Skeletal muscle tissue (tissue), 3 donors: ENCODE measurements at regions not wholly inside any gene's neighbourhood (a gene's known extent, or its start where the extent isn't known, plus 50 kb on each side); places are given as distances from the start of the nearest gene placed in this dataset.
A peak's percentile ranks its signal among the peaks of the same experiment; 100 is the strongest.

Experiments
- H3K27ac ChIP-seq: one replicate; pipeline ENCODE4 v1.7.0; 2013; ENCODE audit warnings: mild to moderate bottlenecking, low read depth, low read length, inconsistent platforms
- H3K27me3 ChIP-seq, 3 donors: one replicate each; pipeline ENCODE4 v1.7.0; 2013; ENCODE audit warnings: low read length in 3 of 3; ENCODE audit not compliant: control insufficient read depth in 3 of 3, insufficient read depth in 3 of 3
- H3K36me3 ChIP-seq, 3 donors: one replicate each; pipeline ENCODE4 v1.7.0; 2013; ENCODE audit warnings: low read length in 3 of 3; ENCODE audit not compliant: control insufficient read depth in 3 of 3, insufficient read depth in 3 of 3
- H3K4me1 ChIP-seq, 3 donors: one replicate each; pipeline ENCODE4 v1.7.0; 2013; ENCODE audit warnings: low read length in 3 of 3, mild to moderate bottlenecking in 3 of 3; ENCODE audit not compliant: control insufficient read depth in 3 of 3, insufficient read depth in 3 of 3
- H3K4me3 ChIP-seq, 3 donors: one replicate each; pipeline ENCODE4 v1.7.0; 2013; ENCODE audit warnings: low read length in 3 of 3
- H3K9ac ChIP-seq, 3 donors: one replicate each; pipeline ENCODE4 v1.7.0; 2013; ENCODE audit warnings: low read length in 3 of 3, mild to moderate bottlenecking in 3 of 3, moderate library complexity in 2 of 3, low read depth in 1 of 3
- H3K9me3 ChIP-seq, 3 donors: one replicate each; pipeline ENCODE4 v1.7.0; 2013; ENCODE audit warnings: low read length in 3 of 3; ENCODE audit not compliant: control insufficient read depth in 3 of 3
- donor health status: Osteomylitis.

GRCh38 chr2:128867311-128867710 lies 548.6 kb upstream of the HS6ST1 start:
- Histone ChIP-seq H3K4me1 (no peaks in the 10 kb centered on the region), H3K9me3 (no peaks in the 10 kb centered on the region), H3K27ac (no peak overlapping the region), H3K4me3 (no peak overlapping the region), H3K9ac (no peak overlapping the region), H3K27me3 (no peaks in the 10 kb centered on the region), H3K36me3 (no peaks in the 10 kb centered on the region)

GRCh38 chr2:128867936-128868636 lies 549.4 kb upstream of the HS6ST1 start:
- no peaks in the 10 kb centered on the region for H3K36me3 ChIP-seq
- no peaks in the 10 kb centered on the region for H3K9me3 ChIP-seq
- no peaks in the 10 kb centered on the region for H3K4me1 ChIP-seq
- H3K27me3 ChIP-seq, result no peaks in the 10 kb centered on the region
- no peak overlapping the region for H3K4me3 ChIP-seq
- no peak overlapping the region for H3K9ac ChIP-seq
- H3K27ac ChIP-seq, result no peak overlapping the region

- H3K9me3 ChIP-seq, result no peaks in the 10 kb centered on the region
- no peak overlapping the region for H3K4me3 ChIP-seq
These were observed 550.3 kb upstream of the HS6ST1 start for GRCh38 chr2:128868686-128869551.

GRCh38 chr2:128874608-128875007 lies 555.9 kb upstream of the HS6ST1 start:
- Histone ChIP-seq H3K36me3 (no peaks in the 10 kb centered on the region), H3K4me3 (no peak overlapping the region), H3K27me3 (no peaks in the 10 kb centered on the region), H3K9me3 (no peaks in the 10 kb centered on the region), H3K27ac (no peak overlapping the region), H3K4me1 (no peaks in the 10 kb centered on the region), H3K9ac (no peak overlapping the region)

More at GRCh38 chr2:128868686-128869551, 550.3 kb upstream of the HS6ST1 start:
- Histone ChIP-seq H3K4me1 (no peaks in the 10 kb centered on the region), H3K27me3 (no peaks in the 10 kb centered on the region), H3K9ac (no peak overlapping the region), H3K27ac (no peak overlapping the region), H3K36me3 (no peaks in the 10 kb centered on the region)

- Histone ChIP-seq H3K4me1 (no peaks in the 10 kb centered on the region), H3K9me3 (no peaks in the 10 kb centered on the region)
These were observed 558.6 kb upstream of the HS6ST1 start for GRCh38 chr2:128876986-128877983.

GRCh38 chr2:128879161-128879560 lies 560.5 kb upstream of the HS6ST1 start:
- H3K9me3 ChIP-seq, result no peaks in the 10 kb centered on the region
- H3K4me3 ChIP-seq, result no peak overlapping the region
- no peaks in the 10 kb centered on the region for H3K36me3 ChIP-seq
- H3K27me3 ChIP-seq, result no peaks in the 10 kb centered on the region
- H3K9ac ChIP-seq, result no peak overlapping the region
- no peak overlapping the region for H3K27ac ChIP-seq
- H3K4me1 ChIP-seq, result no peaks in the 10 kb centered on the region

More at GRCh38 chr2:128876986-128877983, 558.6 kb upstream of the HS6ST1 start:
- Histone ChIP-seq H3K9ac (no peak overlapping the region), H3K27me3 (no peaks in the 10 kb centered on the region), H3K4me3 (no peak overlapping the region), H3K36me3 (no peaks in the 10 kb centered on the region), H3K27ac (no peak overlapping the region)

GRCh38 chr2:128894896-128895295 lies 576.2 kb upstream of the HS6ST1 start:
- Histone ChIP-seq H3K27ac (no peak overlapping the region), H3K4me3 (no peak overlapping the region), H3K4me1 (no peaks in the 10 kb centered on the region), H3K27me3 (no peaks in the 10 kb centered on the region), H3K9me3 (no peaks in the 10 kb centered on the region), H3K9ac (no peak overlapping the region), H3K36me3 (no peaks in the 10 kb centered on the region)

- Histone ChIP-seq H3K27me3 (no peaks in the 10 kb centered on the region), H3K4me3 (peak overlapping the region in 2 of 3 donors; percentile 32 to 35), H3K36me3 (no peaks in the 10 kb centered on the region), H3K9me3 (no peaks in the 10 kb centered on the region), H3K9ac (peak overlapping the region in 1 of 3 donors; percentile 14), H3K27ac (no peak overlapping the region), H3K4me1 (no peaks in the 10 kb centered on the region)
These were observed 583.1 kb upstream of the HS6ST1 start for GRCh38 chr2:128901572-128902391.

- no peaks in the 10 kb centered on the region for H3K36me3 ChIP-seq
- H3K27me3 ChIP-seq, result no peaks in the 10 kb centered on the region
- H3K4me1 ChIP-seq, result no peaks in the 10 kb centered on the region
- no peak overlapping the region for H3K9ac ChIP-seq
- H3K9me3 ChIP-seq, result no peaks in the 10 kb centered on the region
- H3K27ac ChIP-seq, result no peak overlapping the region
- H3K4me3 ChIP-seq, result no peak overlapping the region
These were observed 585.0 kb upstream of the HS6ST1 start for GRCh38 chr2:128903637-128904036.
